ENCODE measurements at regions not wholly inside any gene's neighbourhood (a gene's known extent, or its start where the extent isn't known, plus 50 kb on each side); places are given as distances from the start of the nearest gene placed in this dataset.

GRCh38 chr4:108400309-108400708, 220.1 kb upstream of the RPL34 start:
- no peak for DNase-seq (ENCODE audit: low read depth, low spot score)

GRCh38 chr4:108399610-108400265, 220.6 kb upstream of the RPL34 start:
- DNase-seq (ENCODE audit: low read depth, low spot score): no peak

- DNase-seq (ENCODE audit: low read depth, low spot score): no peak
These were observed 221.5 kb upstream of the RPL34 start for GRCh38 chr4:108398836-108399235.

- no peak for DNase-seq (ENCODE audit: low read depth, low spot score)
These were observed 222.1 kb upstream of the RPL34 start for GRCh38 chr4:108398316-108398715.

GRCh38 chr4:108397850-108398249, 222.5 kb upstream of the RPL34 start:
- DNase-seq (ENCODE audit: low read depth, low spot score): no peak

GRCh38 chr4:108396900-108397497, 223.4 kb upstream of the RPL34 start:
- peak; percentile 87 for DNase-seq (ENCODE audit: low read depth, low spot score)

GRCh38 chr4:108395786-108396185, 224.6 kb upstream of the RPL34 start:
- no peak for DNase-seq (ENCODE audit: low read depth, low spot score)

- DNase-seq (ENCODE audit: low read depth, low spot score): no peak
These were observed 225.2 kb upstream of the LEF1 start for GRCh38 chr4:108393890-108394472.

- no peak for DNase-seq (ENCODE audit: low read depth, low spot score)
These were observed 223.1 kb upstream of the LEF1 start for GRCh38 chr4:108391701-108392455.

GRCh38 chr4:108385076-108385475, 216.3 kb upstream of the LEF1 start:
- no peak for DNase-seq (ENCODE audit: low read depth, low spot score)

- DNase-seq (ENCODE audit: low read depth, low spot score): no peak
These were observed 215.8 kb upstream of the LEF1 start for GRCh38 chr4:108384544-108384943.

GRCh38 chr4:108383157-108383556, 214.4 kb upstream of the LEF1 start:
- no peak for DNase-seq (ENCODE audit: low read depth, low spot score)

- DNase-seq (ENCODE audit: low read depth, low spot score): no peak
These were observed 214.0 kb upstream of the LEF1 start for GRCh38 chr4:108382751-108383150.

GRCh38 chr4:108378164-108378563, 209.4 kb upstream of the LEF1 start:
- DNase-seq (ENCODE audit: low read depth, low spot score): no peak

- DNase-seq (ENCODE audit: low read depth, low spot score): no peak
These were observed 208.3 kb upstream of the LEF1 start for GRCh38 chr4:108377021-108377420.

- DNase-seq (ENCODE audit: low read depth, low spot score): no peak
These were observed 206.7 kb upstream of the LEF1 start for GRCh38 chr4:108375434-108375833.

GRCh38 chr4:108372681-108373080, 203.9 kb upstream of the LEF1 start:
- no peak for DNase-seq (ENCODE audit: low read depth, low spot score)

- no peak for DNase-seq (ENCODE audit: low read depth, low spot score)
These were observed 202.6 kb upstream of the LEF1 start for GRCh38 chr4:108371282-108371681.

- DNase-seq (ENCODE audit: low read depth, low spot score): no peak
These were observed 201.8 kb upstream of the LEF1 start for GRCh38 chr4:108370291-108371141.

- no peak for DNase-seq (ENCODE audit: low read depth, low spot score)
These were observed 200.4 kb upstream of the LEF1 start for GRCh38 chr4:108369035-108369655.

- no peak for DNase-seq (ENCODE audit: low read depth, low spot score)
These were observed 199.0 kb upstream of the LEF1 start for GRCh38 chr4:108367751-108368150.

Data from ELF-1 (cell line).